HEK293 (cell line): ENCODE measurements at regions not wholly inside any gene's neighbourhood (a gene's known extent, or its start where the extent isn't known, plus 50 kb on each side); places are given as distances from the start of the nearest gene placed in this dataset.

Source experiments
- GLIS2 ChIP-seq: fragments of 450-650 bp; formaldehyde crosslinking; IDR thresholded peaks from 2 replicates; pipeline ENCODE4 v1.5.1; 2016; ENCODE audit warnings: missing biosample characterization, missing genetic modification characterization
- MYNN ChIP-seq: fragments of 450-650 bp; formaldehyde crosslinking; IDR thresholded peaks from 2 replicates; pipeline ENCODE4 v1.5.1; 2016; ENCODE audit warnings: missing biosample characterization, missing genetic modification characterization, borderline replicate concordance
- SCRT1 ChIP-seq: fragments of 450-650 bp; formaldehyde crosslinking; IDR thresholded peaks from 2 replicates; pipeline ENCODE4 v1.5.1; 2016; ENCODE audit warnings: missing biosample characterization, missing genetic modification characterization, borderline replicate concordance
- SP2 ChIP-seq: fragments of 450-650 bp; formaldehyde crosslinking; IDR thresholded peaks from 2 replicates; pipeline ENCODE4 v1.5.1; 2016; ENCODE audit warnings: missing biosample characterization, missing genetic modification characterization
- TRIM28 ChIP-seq: IDR thresholded peaks from 2 replicates; pipeline ENCODE4 v1.6.1; 2011; ENCODE audit warnings: low read length, control low read depth, borderline replicate concordance
- YY2 ChIP-seq: fragments of 450-650 bp; formaldehyde crosslinking; IDR thresholded peaks from 2 replicates; pipeline ENCODE4 v1.5.1; 2016; ENCODE audit warnings: missing biosample characterization, missing genetic modification characterization
- ZBTB17 ChIP-seq: fragments of 450-650 bp; formaldehyde crosslinking; IDR thresholded peaks from 2 replicates; pipeline ENCODE4 v1.5.1; 2016; ENCODE audit warnings: missing biosample characterization, missing genetic modification characterization
- ZBTB44 ChIP-seq: fragments of 450-650 bp; IDR thresholded peaks from 2 replicates; pipeline ENCODE4 v1.5.1; 2018; ENCODE audit warnings: missing biosample characterization, mild to moderate bottlenecking, missing genetic modification characterization
- ZNF112 ChIP-seq: fragments of 450-650 bp; formaldehyde crosslinking; IDR thresholded peaks from 2 replicates; pipeline ENCODE4 v1.5.0; 2017; ENCODE audit warnings: missing biosample characterization, missing genetic modification characterization
- ZNF16 ChIP-seq: fragments of 450-650 bp; formaldehyde crosslinking; IDR thresholded peaks from 2 replicates; pipeline ENCODE4 v1.5.1; 2016; ENCODE audit warnings: low read depth, missing biosample characterization, missing genetic modification characterization
- ZNF19 ChIP-seq: fragments of 450-650 bp; formaldehyde crosslinking; IDR thresholded peaks from 2 replicates; pipeline ENCODE4; 2016; ENCODE audit warnings: missing biosample characterization, missing genetic modification characterization, low read depth
- ZNF248 ChIP-seq: fragments of 450-650 bp; formaldehyde crosslinking; IDR thresholded peaks from 2 replicates; pipeline ENCODE4 v1.5.1; 2017; ENCODE audit warnings: missing biosample characterization, missing genetic modification characterization
- ZNF280C ChIP-seq: fragments of 450-650 bp; formaldehyde crosslinking; IDR thresholded peaks from 2 replicates; pipeline ENCODE4 v1.5.1; 2016; ENCODE audit warnings: missing biosample characterization, missing genetic modification characterization
- ZNF335 ChIP-seq: fragments of 450-650 bp; formaldehyde crosslinking; conservative IDR thresholded peaks from 2 replicates; pipeline ENCODE4 v1.5.1; 2016; ENCODE audit warnings: missing biosample characterization, missing genetic modification characterization
- ZNF341 ChIP-seq: fragments of 450-650 bp; formaldehyde crosslinking; IDR thresholded peaks from 2 replicates; pipeline ENCODE4; 2016; ENCODE audit warnings: low read depth, missing biosample characterization, missing genetic modification characterization
- ZNF529 ChIP-seq: fragments of 450-650 bp; formaldehyde crosslinking; IDR thresholded peaks from 2 replicates; pipeline ENCODE4 v1.5.1; 2017; ENCODE audit warnings: missing genetic modification characterization, missing biosample characterization; ENCODE audit not compliant: insufficient replicate concordance
- ZNF623 ChIP-seq: fragments of 450-650 bp; formaldehyde crosslinking; IDR thresholded peaks from 2 replicates; pipeline ENCODE4 v1.5.1; 2016; ENCODE audit warnings: missing biosample characterization, missing genetic modification characterization
- ZNF624 ChIP-seq: fragments of 450-650 bp; formaldehyde crosslinking; IDR thresholded peaks from 2 replicates; pipeline ENCODE4 v1.5.1; 2017; ENCODE audit warnings: missing biosample characterization, missing genetic modification characterization
- ZNF626 ChIP-seq: fragments of 450-650 bp; sonication (Bioruptor Pico); formaldehyde crosslinking; IDR thresholded peaks from 2 replicates; pipeline ENCODE4 v1.5.1; 2018; ENCODE audit warnings: missing biosample characterization, missing genetic modification characterization, inconsistent platforms
- ZNF660 ChIP-seq: fragments of 450-650 bp; IDR thresholded peaks from 2 replicates; pipeline ENCODE4 v1.5.1; 2018; ENCODE audit warnings: missing biosample characterization, mild to moderate bottlenecking, missing genetic modification characterization
- ZNF677 ChIP-seq: fragments of 450-650 bp; IDR thresholded peaks from 2 replicates; pipeline ENCODE4 v1.5.0; 2018; ENCODE audit warnings: missing biosample characterization, mild to moderate bottlenecking, missing genetic modification characterization, moderate library complexity
- ZNF776 ChIP-seq: fragments of 450-650 bp; formaldehyde crosslinking; IDR thresholded peaks from 2 replicates; pipeline ENCODE4 v1.5.0; 2017; ENCODE audit warnings: missing biosample characterization, missing genetic modification characterization, borderline replicate concordance
- ZNF830 ChIP-seq: fragments of 450-650 bp; IDR thresholded peaks from 2 replicates; pipeline ENCODE4 v1.5.0; 2018; ENCODE audit warnings: missing biosample characterization, missing genetic modification characterization, low read depth, mild to moderate bottlenecking, moderate library complexity
- TF ChIP-seq, protein P1 (sequence below): fragments of 450-650 bp; formaldehyde crosslinking; IDR thresholded peaks from 2 replicates; pipeline ENCODE4 v1.5.1; 2016; ENCODE audit warnings: missing biosample characterization, missing genetic modification characterization
- TF ChIP-seq, protein P2 (sequence below): fragments of 450-650 bp; formaldehyde crosslinking; IDR thresholded peaks from 2 replicates; pipeline ENCODE4 v1.5.1; 2016; ENCODE audit warnings: missing biosample characterization, missing genetic modification characterization, borderline replicate concordance
- TF ChIP-seq, protein P3 (sequence below): fragments of 450-650 bp; formaldehyde crosslinking; IDR thresholded peaks from 2 replicates; pipeline ENCODE4 v1.5.1; 2017; ENCODE audit warnings: missing biosample characterization, missing genetic modification characterization
- TF ChIP-seq, protein P4 (sequence below): fragments of 450-650 bp; formaldehyde crosslinking; optimal IDR thresholded peaks from 2 replicates; pipeline ENCODE3; 2016; ENCODE audit warnings: missing biosample characterization, mild to moderate bottlenecking, missing genetic modification characterization

GRCh38 chr17:73749337-73749823 is 105.1 kb upstream of the SDK2 start (continued):
- TF ChIP-seq ZBTB17 (tag by site-specific recombination): no peak
- TF ChIP-seq, protein P1, sequence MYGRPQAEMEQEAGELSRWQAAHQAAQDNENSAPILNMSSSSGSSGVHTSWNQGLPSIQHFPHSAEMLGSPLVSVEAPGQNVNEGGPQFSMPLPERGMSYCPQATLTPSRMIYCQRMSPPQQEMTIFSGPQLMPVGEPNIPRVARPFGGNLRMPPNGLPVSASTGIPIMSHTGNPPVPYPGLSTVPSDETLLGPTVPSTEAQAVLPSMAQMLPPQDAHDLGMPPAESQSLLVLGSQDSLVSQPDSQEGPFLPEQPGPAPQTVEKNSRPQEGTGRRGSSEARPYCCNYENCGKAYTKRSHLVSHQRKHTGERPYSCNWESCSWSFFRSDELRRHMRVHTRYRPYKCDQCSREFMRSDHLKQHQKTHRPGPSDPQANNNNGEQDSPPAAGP (tag by site-specific recombination): peak; percentile 81
- TF ChIP-seq SP2 (tag by site-specific recombination): 0 out of 2 replicates have a peak, but pooled peaks have one; percentile 4
- TF ChIP-seq ZNF660: no peak
- TF ChIP-seq ZNF776 (tag by site-specific recombination): no peak
- no peak for TF ChIP-seq ZNF19
- TF ChIP-seq, protein P2, sequence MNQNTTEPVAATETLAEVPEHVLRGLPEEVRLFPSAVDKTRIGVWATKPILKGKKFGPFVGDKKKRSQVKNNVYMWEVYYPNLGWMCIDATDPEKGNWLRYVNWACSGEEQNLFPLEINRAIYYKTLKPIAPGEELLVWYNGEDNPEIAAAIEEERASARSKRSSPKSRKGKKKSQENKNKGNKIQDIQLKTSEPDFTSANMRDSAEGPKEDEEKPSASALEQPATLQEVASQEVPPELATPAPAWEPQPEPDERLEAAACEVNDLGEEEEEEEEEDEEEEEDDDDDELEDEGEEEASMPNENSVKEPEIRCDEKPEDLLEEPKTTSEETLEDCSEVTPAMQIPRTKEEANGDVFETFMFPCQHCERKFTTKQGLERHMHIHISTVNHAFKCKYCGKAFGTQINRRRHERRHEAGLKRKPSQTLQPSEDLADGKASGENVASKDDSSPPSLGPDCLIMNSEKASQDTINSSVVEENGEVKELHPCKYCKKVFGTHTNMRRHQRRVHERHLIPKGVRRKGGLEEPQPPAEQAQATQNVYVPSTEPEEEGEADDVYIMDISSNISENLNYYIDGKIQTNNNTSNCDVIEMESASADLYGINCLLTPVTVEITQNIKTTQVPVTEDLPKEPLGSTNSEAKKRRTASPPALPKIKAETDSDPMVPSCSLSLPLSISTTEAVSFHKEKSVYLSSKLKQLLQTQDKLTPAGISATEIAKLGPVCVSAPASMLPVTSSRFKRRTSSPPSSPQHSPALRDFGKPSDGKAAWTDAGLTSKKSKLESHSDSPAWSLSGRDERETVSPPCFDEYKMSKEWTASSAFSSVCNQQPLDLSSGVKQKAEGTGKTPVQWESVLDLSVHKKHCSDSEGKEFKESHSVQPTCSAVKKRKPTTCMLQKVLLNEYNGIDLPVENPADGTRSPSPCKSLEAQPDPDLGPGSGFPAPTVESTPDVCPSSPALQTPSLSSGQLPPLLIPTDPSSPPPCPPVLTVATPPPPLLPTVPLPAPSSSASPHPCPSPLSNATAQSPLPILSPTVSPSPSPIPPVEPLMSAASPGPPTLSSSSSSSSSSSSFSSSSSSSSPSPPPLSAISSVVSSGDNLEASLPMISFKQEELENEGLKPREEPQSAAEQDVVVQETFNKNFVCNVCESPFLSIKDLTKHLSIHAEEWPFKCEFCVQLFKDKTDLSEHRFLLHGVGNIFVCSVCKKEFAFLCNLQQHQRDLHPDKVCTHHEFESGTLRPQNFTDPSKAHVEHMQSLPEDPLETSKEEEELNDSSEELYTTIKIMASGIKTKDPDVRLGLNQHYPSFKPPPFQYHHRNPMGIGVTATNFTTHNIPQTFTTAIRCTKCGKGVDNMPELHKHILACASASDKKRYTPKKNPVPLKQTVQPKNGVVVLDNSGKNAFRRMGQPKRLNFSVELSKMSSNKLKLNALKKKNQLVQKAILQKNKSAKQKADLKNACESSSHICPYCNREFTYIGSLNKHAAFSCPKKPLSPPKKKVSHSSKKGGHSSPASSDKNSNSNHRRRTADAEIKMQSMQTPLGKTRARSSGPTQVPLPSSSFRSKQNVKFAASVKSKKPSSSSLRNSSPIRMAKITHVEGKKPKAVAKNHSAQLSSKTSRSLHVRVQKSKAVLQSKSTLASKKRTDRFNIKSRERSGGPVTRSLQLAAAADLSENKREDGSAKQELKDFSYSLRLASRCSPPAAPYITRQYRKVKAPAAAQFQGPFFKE (tag by site-specific recombination): no peak
- no peak for TF ChIP-seq ZBTB44 (tag by site-specific recombination)
- no peak for TF ChIP-seq YY2 (tag by site-specific recombination)
- TF ChIP-seq GLIS2 (tag by site-specific recombination): no peak
- TF ChIP-seq ZNF626 (tag by site-specific recombination): no peak
- TF ChIP-seq TRIM28: no peak
- no peak for TF ChIP-seq ZNF248 (tag by site-specific recombination)
- TF ChIP-seq ZNF624 (tag by site-specific recombination): no peak
- no peak for TF ChIP-seq ZNF341
- TF ChIP-seq ZNF623: no peak
- TF ChIP-seq ZNF335: no peak
- no peak for TF ChIP-seq ZNF16 (tag by site-specific recombination)
- TF ChIP-seq SCRT1 (tag by site-specific recombination): no peak
- TF ChIP-seq, protein P3, sequence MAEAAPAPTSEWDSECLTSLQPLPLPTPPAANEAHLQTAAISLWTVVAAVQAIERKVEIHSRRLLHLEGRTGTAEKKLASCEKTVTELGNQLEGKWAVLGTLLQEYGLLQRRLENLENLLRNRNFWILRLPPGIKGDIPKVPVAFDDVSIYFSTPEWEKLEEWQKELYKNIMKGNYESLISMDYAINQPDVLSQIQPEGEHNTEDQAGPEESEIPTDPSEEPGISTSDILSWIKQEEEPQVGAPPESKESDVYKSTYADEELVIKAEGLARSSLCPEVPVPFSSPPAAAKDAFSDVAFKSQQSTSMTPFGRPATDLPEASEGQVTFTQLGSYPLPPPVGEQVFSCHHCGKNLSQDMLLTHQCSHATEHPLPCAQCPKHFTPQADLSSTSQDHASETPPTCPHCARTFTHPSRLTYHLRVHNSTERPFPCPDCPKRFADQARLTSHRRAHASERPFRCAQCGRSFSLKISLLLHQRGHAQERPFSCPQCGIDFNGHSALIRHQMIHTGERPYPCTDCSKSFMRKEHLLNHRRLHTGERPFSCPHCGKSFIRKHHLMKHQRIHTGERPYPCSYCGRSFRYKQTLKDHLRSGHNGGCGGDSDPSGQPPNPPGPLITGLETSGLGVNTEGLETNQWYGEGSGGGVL (tag by site-specific recombination): peak; percentile 38; the same call in 1 of the 2 replicates
- no peak for TF ChIP-seq ZNF112 (tag by site-specific recombination)
- TF ChIP-seq ZNF830 (tag by site-specific recombination): no peak
- no peak for TF ChIP-seq ZNF677 (tag by site-specific recombination)
- TF ChIP-seq ZNF529: no peak
- TF ChIP-seq ZNF280C (tag by site-specific recombination): no peak
- TF ChIP-seq, protein P4, sequence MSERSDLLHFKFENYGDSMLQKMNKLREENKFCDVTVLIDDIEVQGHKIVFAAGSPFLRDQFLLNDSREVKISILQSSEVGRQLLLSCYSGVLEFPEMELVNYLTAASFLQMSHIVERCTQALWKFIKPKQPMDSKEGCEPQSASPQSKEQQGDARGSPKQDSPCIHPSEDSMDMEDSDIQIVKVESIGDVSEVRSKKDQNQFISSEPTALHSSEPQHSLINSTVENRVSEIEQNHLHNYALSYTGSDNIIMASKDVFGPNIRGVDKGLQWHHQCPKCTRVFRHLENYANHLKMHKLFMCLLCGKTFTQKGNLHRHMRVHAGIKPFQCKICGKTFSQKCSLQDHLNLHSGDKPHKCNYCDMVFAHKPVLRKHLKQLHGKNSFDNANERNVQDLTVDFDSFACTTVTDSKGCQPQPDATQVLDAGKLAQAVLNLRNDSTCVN (tag by site-specific recombination): no peak
- no peak for TF ChIP-seq MYNN (tag by site-specific recombination)
